ENCODE measurements at regions not wholly inside any gene's neighbourhood (a gene's known extent, or its start where the extent isn't known, plus 50 kb on each side); places are given as distances from the start of the nearest gene placed in this dataset.

GRCh38 chr16:35185366-35186044, 1726.1 kb downstream of the TP53TG3F start:
- TF ChIP-seq CTCF (conservative IDR thresholded peaks at IDR 0.05) (no peak), ZFX (IDR thresholded peaks at IDR 0.05) (no peak)

All from C4-2B (cell line).